Mucosa of descending colon (tissue), 3 donors: ENCODE measurements at regions not wholly inside any gene's neighbourhood (a gene's known extent, or its start where the extent isn't known, plus 50 kb on each side); places are given as distances from the start of the nearest gene placed in this dataset.
"Not testable (repeated sequence)": the region's sequence is repeated elsewhere in the genome, so short reads cannot be mapped to it uniquely, and the experiment has no call there.

Source experiments
- ATAC-seq: fragments of 200-7000 bp; cut with Tn5 transposase; one replicate; pipeline ENCODE4 v1.9.1; 2020; ENCODE audit warnings: mild to moderate bottlenecking, moderate library complexity
- DNase-seq, 3 donors: peaks; one replicate each; pipeline ENCODE4 v3.0.0-alpha.2; 2020
- H3K36me3 ChIP-seq: fragments of 200-600 bp; one replicate; pipeline ENCODE4 v1.8.0; 2021; ENCODE audit warnings: low read depth, mild to moderate bottlenecking
- H3K4me1 ChIP-seq: fragments of 200-600 bp; one replicate; pipeline ENCODE4 v1.8.0; 2021; ENCODE audit warnings: low read depth, mild to moderate bottlenecking
- H3K4me3 ChIP-seq: fragments of 200-600 bp; one replicate; pipeline ENCODE4 v1.8.0; 2021; ENCODE audit warnings: mild to moderate bottlenecking
- H3K9me3 ChIP-seq: fragments of 200-600 bp; one replicate; pipeline ENCODE4 v1.8.0; 2021; ENCODE audit warnings: mild to moderate bottlenecking
- intact Hi-C, 2 donors: fragments of 100-400 bp; cut with DNase I in 1 of 2; cut with micrococcal nuclease in 1 of 2; formaldehyde crosslinking; loops; one replicate each; pipeline versions ENCODE4 v1.11.0 to v1.11.1; 2022; cut with DNase I, micrococcal nuclease
- TF ChIP-seq, protein P1 (sequence below): fragments of 200-600 bp; IDR thresholded peaks from one replicate; pipeline ENCODE4 v1.8.0; 2022; ENCODE audit warnings: antibody characterized with exemption, mild to moderate bottlenecking
- donor health status: DM: no; HTN: no; CAD: no; lungs with moderate emphysema.
- donor health status: DM: no; HTN: no; CAD: no.
- donor health status: DM: no; HTN: yes; CAD: no.

DNA sequence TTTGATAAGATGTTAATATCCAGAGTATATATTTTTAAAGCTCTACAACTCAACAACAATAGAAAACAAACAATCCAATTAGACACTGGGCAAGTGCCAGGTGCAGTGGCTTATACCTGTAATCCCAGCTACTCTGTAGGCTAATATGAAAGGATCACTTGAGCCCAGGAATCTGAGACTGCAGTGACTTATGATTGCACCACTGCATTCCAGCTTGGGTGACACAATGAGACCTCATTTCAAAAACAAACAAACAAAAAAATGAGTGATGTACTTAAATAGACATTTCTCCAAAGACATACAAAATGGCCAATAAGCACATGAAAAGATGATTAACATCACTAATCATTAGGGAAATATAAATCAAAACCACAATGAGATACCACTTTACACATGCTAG lies 356.8 kb upstream of the PCDH10 start:
- Histone ChIP-seq H3K36me3 (no peaks in the 10 kb centered on the region), H3K9me3 (no peaks in the 10 kb centered on the region), H3K4me1 (no peaks in the 10 kb centered on the region), H3K4me3 (no peak overlapping the region)
- intact Hi-C loops, result no loop called here
- TF ChIP-seq, protein P1, sequence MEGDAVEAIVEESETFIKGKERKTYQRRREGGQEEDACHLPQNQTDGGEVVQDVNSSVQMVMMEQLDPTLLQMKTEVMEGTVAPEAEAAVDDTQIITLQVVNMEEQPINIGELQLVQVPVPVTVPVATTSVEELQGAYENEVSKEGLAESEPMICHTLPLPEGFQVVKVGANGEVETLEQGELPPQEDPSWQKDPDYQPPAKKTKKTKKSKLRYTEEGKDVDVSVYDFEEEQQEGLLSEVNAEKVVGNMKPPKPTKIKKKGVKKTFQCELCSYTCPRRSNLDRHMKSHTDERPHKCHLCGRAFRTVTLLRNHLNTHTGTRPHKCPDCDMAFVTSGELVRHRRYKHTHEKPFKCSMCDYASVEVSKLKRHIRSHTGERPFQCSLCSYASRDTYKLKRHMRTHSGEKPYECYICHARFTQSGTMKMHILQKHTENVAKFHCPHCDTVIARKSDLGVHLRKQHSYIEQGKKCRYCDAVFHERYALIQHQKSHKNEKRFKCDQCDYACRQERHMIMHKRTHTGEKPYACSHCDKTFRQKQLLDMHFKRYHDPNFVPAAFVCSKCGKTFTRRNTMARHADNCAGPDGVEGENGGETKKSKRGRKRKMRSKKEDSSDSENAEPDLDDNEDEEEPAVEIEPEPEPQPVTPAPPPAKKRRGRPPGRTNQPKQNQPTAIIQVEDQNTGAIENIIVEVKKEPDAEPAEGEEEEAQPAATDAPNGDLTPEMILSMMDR, result no peak
- ATAC-seq (no peak), DNase-seq (no peak)

DNA sequence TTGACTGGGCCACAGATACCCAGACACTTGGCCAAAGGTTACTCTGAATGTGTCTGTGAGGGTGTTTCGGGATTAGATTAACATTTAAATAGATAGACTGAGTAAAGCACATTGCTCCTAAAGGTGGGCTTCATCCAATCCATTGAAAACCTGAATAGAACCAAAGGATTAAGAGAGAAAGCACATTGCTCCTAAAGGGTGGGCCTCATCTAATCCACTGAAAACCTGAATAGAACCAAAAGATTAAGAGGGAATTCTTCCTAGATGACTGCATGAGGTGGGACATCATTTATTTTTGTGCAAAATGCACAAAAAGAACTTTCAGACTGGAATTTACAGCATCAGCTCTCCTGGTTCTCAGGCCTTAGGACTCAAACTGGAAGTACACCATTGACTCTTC lies 351.2 kb upstream of the PCDH10 start:
- H3K9me3 ChIP-seq, result no peaks in the 10 kb centered on the region
- no peaks in the 10 kb centered on the region for H3K4me1 ChIP-seq
- no peak for DNase-seq
- no peaks in the 10 kb centered on the region for H3K36me3 ChIP-seq
- ATAC-seq, result no peak
- intact Hi-C loops, result no loop called here
- TF ChIP-seq, protein P1, result no peak
- no peak overlapping the region for H3K4me3 ChIP-seq

DNA sequence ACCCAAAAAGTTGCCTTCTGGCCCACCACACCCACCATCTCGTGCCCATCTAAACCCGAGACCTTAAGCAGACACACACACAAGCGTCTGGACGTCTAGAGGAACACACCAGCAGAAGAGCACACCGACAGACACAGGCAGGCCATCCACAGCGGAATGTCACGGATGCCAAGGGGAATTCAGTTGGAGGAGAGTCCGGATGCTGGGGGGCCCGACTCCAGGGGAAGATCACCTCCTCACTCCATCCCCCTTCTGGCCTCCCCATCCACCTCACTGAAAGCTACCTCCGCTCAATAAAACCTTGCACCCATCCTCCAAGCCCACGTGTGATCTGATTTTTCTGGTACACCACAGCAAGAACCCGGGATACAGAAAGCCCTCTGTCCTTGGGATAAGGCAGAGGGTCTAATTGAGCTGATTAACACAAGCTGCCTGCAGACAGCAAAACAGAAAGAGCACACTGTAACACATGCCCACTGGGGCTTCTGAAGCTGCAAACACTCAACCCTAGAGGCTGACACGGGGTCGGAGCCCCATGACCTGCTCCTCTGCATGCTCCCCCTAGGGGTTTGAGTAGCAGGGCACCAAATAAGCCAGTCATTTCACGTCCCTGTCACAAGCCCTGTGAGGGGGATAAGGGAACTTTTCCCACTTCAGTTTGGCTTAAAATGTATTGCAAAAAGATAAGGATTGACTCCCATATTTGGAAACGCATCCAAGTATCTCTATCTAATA lies 339.6 kb upstream of the PCDH10 start:
- no peaks in the 10 kb centered on the region for H3K36me3 ChIP-seq
- TF ChIP-seq, protein P1, result no peak
- no peak overlapping the region for H3K4me3 ChIP-seq
- intact Hi-C loops, result no loop called here
- ATAC-seq (no peak), DNase-seq (no peak)
- no peaks in the 10 kb centered on the region for H3K4me1 ChIP-seq
- no peaks in the 10 kb centered on the region for H3K9me3 ChIP-seq

DNA sequence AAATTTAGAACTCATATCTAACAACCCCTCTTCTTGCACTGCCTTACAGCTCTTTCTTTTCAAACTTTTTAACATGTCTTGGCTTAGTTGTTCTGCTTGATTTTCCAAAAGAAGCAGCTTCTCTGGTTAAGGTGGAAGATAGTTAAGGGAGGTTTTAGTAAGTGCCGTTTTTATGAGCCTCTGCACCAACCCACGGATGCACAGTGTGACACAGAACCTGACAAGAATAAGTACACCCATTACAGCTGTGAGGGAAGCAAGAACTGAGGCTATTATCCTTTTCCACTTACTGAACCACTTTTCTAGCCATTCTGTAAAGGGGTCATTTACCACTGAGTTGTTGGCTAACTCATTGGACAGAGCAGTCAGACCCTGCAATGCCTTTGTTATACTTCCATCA lies 336.0 kb upstream of the PCDH10 start:
- DNase-seq, H3K4me3 ChIP-seq, H3K36me3 ChIP-seq, ATAC-seq, H3K4me1 ChIP-seq, intact Hi-C loops, H3K9me3 ChIP-seq: not testable (repeated sequence)

DNA sequence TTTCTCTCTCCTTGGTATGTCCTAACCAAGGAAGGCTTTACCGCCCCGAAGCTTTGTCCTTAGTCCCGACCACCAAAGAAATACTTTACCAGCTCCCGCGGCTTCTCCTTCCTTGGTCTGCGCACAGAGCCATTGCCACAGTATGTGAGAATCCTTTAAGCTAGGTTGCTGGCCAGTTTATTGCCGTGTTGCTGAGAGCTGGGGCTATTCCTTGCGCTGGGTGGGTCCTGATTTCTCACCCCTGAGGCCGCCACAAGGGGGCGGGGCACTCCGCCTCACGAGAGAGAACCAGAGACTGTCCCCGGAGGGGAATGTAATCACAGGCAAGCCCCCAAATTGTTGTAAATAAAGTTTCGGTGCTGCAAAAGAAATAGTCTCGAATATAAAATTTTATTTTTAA lies 331.0 kb upstream of the PCDH10 start:
- Histone ChIP-seq H3K36me3 (no peaks in the 10 kb centered on the region), H3K4me3 (no peak overlapping the region), H3K9me3 (no peaks in the 10 kb centered on the region), H3K4me1 (no peaks in the 10 kb centered on the region)
- DNase-seq (no peak), ATAC-seq (no peak)
- intact Hi-C loops, result no loop called here
- TF ChIP-seq, protein P1, result no peak

DNA sequence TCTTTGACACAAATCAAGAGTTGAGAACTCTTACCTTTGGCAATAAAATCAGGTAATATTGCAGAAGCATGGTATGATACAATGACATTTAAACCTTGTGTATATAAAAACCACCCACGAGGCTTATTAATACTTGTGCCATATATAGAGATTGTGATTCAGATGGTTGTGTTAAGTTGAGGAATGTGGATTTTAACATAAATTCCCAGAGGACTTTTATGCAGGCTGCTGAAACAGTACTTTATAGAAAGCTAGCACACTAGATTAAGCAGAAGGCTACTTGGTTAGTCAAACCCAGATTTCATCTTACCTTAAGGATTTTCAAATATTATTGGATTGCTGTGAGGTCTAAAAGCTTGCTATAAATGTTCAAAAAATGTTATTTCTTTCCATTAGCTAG lies 325.7 kb upstream of the PCDH10 start:
- TF ChIP-seq, protein P1, result no peak
- DNase-seq, result no peak
- no peaks in the 10 kb centered on the region for H3K9me3 ChIP-seq
- H3K36me3 ChIP-seq, result no peaks in the 10 kb centered on the region
- no peaks in the 10 kb centered on the region for H3K4me1 ChIP-seq
- no peak for ATAC-seq
- no peak overlapping the region for H3K4me3 ChIP-seq
- intact Hi-C loops, result no loop called here
